ENCODE measurements at regions not wholly inside any gene's neighbourhood (a gene's known extent, or its start where the extent isn't known, plus 50 kb on each side); places are given as distances from the start of the nearest gene placed in this dataset.

GRCh38 chr4:182170417-182170935, 72.7 kb upstream of the TENM3 start:
- H3K4me3 ChIP-seq: no peak overlapping the region
- intact Hi-C loops (cut with DNase I; ENCODE audit: low total_unique reads): no loop called here
- no peaks in the 10 kb centered on the region for H3K36me3 ChIP-seq (ENCODE audit: low read depth, missing control alignments)

GRCh38 chr4:182174979-182175378, 68.2 kb upstream of the TENM3 start:
- intact Hi-C loops (cut with DNase I; ENCODE audit: low total_unique reads): no loop called here
- Histone ChIP-seq H3K4me1 (no peaks in the 10 kb centered on the region), H3K27me3 (no peaks in the 10 kb centered on the region), H3K4me3 (no peak overlapping the region), H3K27ac (no peak overlapping the region), H3K36me3 (ENCODE audit: low read depth, missing control alignments) (no peaks in the 10 kb centered on the region), H3K9me3 (no peaks in the 10 kb centered on the region)
- no peak for DNase-seq
- TF ChIP-seq CTCF (IDR thresholded peaks at IDR 0.05) (no peak), POLR2A (IDR thresholded peaks at IDR 0.05) (no peak)
- 84 to 94% methylated on average over 1 of the region's 1 CpG for WGBS, 2 donors

More at GRCh38 chr4:182170417-182170935, 72.7 kb upstream of the TENM3 start:
- TF ChIP-seq CTCF (IDR thresholded peaks at IDR 0.05): no peak
- no peak for TF ChIP-seq POLR2A (IDR thresholded peaks at IDR 0.05)
- Histone ChIP-seq H3K27ac (no peak overlapping the region), H3K27me3 (no peaks in the 10 kb centered on the region), H3K9me3 (no peaks in the 10 kb centered on the region), H3K4me1 (no peaks in the 10 kb centered on the region)
- WGBS, 2 donors: 85 to 90% methylated on average over 3 of the region's 3 CpGs
- no peak for DNase-seq

GRCh38 chr4:182175788-182176519, 67.2 kb upstream of the TENM3 start:
- H3K27ac ChIP-seq: no peak overlapping the region
- H3K27me3 ChIP-seq: no peaks in the 10 kb centered on the region
- H3K4me1 ChIP-seq: no peaks in the 10 kb centered on the region
- no peak for TF ChIP-seq POLR2A (IDR thresholded peaks at IDR 0.05)
- no peak for TF ChIP-seq CTCF (IDR thresholded peaks at IDR 0.05)
- no peak for DNase-seq
- intact Hi-C loops (cut with DNase I; ENCODE audit: low total_unique reads): no loop called here
- no peaks in the 10 kb centered on the region for H3K36me3 ChIP-seq (ENCODE audit: low read depth, missing control alignments)
- H3K4me3 ChIP-seq: no peak overlapping the region
- WGBS, 2 donors: 89 to 93% methylated on average over 19 of the region's 19 CpGs
- no peaks in the 10 kb centered on the region for H3K9me3 ChIP-seq

- TF ChIP-seq POLR2A (IDR thresholded peaks at IDR 0.05): no peak
- no peak for TF ChIP-seq CTCF (IDR thresholded peaks at IDR 0.05)
- Histone ChIP-seq H3K36me3 (ENCODE audit: low read depth, missing control alignments) (no peaks in the 10 kb centered on the region), H3K4me1 (no peaks in the 10 kb centered on the region), H3K9me3 (no peaks in the 10 kb centered on the region), H3K4me3 (no peak overlapping the region), H3K27me3 (no peaks in the 10 kb centered on the region), H3K27ac (no peak overlapping the region)
- WGBS, 2 donors: 84 to 94% methylated on average over 6 of the region's 6 CpGs
- intact Hi-C loops (cut with DNase I; ENCODE audit: low total_unique reads): no loop called here
- no peak for DNase-seq
These were observed 66.0 kb upstream of the TENM3 start for GRCh38 chr4:182177166-182177565.

- DNase-seq: no peak
- TF ChIP-seq CTCF (IDR thresholded peaks at IDR 0.05): no peak
- no peak for TF ChIP-seq POLR2A (IDR thresholded peaks at IDR 0.05)
- Histone ChIP-seq H3K9me3 (no peaks in the 10 kb centered on the region), H3K27me3 (no peaks in the 10 kb centered on the region), H3K4me1 (no peaks in the 10 kb centered on the region), H3K27ac (no peak overlapping the region), H3K4me3 (no peak overlapping the region), H3K36me3 (ENCODE audit: low read depth, missing control alignments) (no peaks in the 10 kb centered on the region)
- intact Hi-C loops (cut with DNase I; ENCODE audit: low total_unique reads): no loop called here
- WGBS, 2 donors: 85 to 87% methylated on average over 1 of the region's 1 CpG
These were observed 64.1 kb upstream of the TENM3 start for GRCh38 chr4:182179105-182179504.
